ENCODE measurements at regions not wholly inside any gene's neighbourhood (a gene's known extent, or its start where the extent isn't known, plus 50 kb on each side); places are given as distances from the start of the nearest gene placed in this dataset.
"Not testable (repeated sequence)": the region's sequence is repeated elsewhere in the genome, so short reads cannot be mapped to it uniquely, and the experiment has no call there.

GRCh38 chr2:395886-396285 is 108.0 kb upstream of the ALKAL2 start:
- no peak for DNase-seq (ENCODE audit: low spot score)

DNA sequence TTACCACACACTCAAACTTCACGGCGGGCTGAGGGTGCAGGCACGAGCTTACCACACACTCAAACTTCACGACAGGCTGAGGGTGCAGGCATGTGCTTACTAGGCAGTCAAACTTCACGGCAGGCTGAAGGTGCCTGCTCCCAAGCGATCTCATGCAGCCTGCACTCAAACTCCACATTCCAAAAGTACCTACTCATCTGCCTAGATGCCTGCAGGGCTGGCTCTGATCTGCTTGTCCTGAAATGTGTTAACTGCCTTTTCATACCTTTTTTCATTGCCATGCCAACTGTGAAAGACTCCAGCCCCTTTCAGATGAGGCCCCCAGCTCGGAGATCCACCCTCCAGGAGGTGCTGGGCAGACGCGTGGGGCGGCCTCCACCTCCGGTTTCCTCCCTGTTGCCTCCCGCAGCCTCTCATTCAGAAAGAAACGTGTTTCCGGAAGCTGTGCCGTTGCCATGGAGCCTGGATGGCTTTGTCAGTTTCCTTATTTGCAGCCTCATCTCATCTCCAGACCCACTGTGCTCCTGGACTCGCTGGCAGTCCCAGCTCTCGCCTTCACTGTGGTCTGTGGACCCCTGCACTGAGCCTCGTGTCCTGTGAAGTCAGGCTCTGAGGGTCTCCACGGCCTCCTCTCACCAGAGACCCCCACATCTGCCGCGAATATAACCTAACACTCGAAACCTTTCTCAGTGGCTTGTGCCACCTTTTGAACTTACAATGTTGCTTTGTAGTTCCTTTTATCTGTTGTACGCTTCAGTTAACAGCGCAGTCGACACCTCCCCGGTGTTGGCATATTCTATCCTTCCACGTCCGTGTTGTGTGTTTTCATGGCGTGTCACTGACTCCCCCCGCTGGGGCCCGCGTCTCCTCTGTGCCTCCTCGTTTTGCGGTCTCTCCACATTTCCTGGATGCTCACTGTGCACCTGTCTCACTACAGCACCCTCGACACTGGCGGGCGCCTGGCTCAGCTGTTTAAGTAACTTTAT is 106.1 kb upstream of the ALKAL2 start:
- no peak for DNase-seq (ENCODE audit: low spot score)

DNA sequence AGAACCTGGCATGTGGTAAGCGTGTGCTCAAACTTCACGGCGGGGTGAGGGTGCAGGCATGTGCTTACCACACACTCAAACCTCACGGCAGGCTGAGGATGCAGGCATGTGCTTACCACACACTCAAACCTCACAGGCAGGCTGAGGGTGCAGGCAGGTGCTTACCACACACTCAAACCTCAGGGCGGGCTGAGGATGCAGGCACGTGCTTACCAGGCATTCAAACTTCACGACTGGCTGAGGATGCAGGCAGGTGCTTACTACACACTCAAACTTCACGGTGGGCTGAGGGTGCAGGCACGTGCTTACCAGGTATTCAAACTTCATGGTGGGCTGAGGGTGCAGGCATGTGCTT is 105.0 kb upstream of the ALKAL2 start:
- no peak for DNase-seq (ENCODE audit: low spot score)

- no peak for DNase-seq (ENCODE audit: low spot score)
Observed at GRCh38 chr2:392181-392925, 104.5 kb upstream of the ALKAL2 start.

GRCh38 chr2:391696-392095 is 103.8 kb upstream of the ALKAL2 start:
- no peak for DNase-seq (ENCODE audit: low spot score)

- no peak for DNase-seq (ENCODE audit: low spot score)
Observed at GRCh38 chr2:390959-391358, 103.1 kb upstream of the ALKAL2 start.

DNA sequence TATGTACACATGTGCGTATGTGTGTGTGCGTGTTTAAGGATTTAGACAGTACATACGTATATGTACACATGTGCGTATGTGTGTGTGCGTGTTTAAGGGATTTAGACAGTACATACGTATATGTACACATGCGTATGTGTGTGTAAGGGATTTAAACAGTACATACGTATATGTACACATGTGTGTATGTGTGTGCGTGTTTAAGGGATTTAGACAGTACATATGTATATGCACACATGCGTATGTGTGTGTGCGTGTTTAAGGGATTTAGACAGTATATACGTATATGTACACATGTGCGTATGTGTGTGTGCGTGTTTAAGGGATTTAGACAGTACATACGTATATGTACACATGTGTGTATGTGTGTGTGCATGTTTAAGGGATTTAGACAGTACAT is 102.1 kb upstream of the ALKAL2 start:
- not testable (repeated sequence) for DNase-seq (ENCODE audit: low spot score)

DNA sequence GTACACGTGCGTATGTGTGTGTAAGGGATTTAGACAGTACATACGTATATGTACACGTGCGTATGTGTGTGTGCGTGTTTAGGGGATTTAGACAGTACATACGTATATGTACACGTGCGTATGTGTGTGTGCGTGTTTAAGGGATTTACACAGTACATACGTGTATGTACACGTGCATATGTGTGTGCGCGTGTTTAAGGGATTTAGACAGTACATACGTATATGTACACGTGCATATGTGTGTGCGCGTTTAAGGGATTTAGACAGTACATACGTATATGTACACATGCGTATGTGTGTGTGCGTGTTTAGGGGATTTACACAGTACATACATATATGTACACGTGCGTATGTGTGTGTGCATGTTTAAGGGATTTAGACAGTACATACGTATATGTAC is 100.9 kb upstream of the ALKAL2 start:
- not testable (repeated sequence) for DNase-seq (ENCODE audit: low spot score)

DNA sequence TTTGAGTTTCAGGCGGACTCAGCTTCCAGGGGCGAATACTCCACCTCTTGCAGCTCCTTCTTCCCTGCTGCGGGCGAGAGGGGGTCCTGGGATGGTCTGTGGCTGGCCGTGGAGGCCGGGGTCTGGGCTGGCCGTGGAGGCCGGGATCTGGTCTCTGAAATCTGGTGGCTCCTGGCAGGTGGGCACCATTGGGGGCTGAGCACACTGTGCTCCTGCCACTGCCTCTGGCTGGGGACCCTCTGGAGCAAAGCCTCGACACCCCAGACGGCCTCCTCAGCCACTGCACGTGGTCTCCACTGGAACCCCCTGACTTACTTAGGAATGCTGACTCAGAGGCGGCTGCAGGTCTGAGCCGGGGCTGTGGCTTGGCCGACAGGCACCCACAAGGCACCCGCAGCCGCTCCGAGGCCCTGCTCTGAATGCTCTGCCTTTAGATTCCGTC is 100.1 kb upstream of the ALKAL2 start:
- DNase-seq (ENCODE audit: low spot score), result no peak

DNA sequence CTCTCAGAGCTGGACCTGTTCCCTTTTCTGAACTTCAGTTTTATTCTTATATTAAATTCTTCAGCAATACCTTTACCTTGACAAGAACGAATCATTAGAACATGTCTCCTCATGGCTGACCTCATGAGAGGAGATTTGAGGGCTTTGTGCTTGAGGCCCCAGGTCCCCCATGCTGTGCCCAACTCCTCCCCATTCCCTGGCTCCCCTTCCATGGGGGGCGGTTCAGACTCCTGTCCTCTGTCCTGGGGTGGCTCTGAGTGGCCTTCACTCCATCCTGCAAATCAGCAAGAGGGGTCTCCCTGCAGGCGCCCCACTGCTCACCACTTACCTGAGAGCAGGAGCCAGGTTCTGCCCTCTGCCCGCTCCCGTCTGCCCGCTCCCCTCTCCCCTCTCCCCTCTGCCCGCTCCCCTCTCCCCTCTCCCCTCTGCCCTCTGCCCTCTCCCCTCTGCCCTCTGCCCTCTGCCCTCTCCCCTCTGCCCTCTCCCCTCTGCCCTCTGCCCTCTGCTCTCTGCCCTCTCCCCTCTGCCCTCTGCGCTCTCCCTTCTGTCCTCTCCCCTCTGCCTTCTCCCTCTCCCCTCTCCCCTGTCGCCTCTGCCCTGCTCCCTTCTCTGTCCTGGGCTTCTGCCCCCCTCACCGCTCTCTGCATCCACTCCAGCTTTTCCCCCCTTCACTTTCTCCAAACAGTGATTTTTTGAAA is 98.7 kb upstream of the ALKAL2 start:
- DNase-seq (ENCODE audit: low spot score), result no peak

GRCh38 chr2:385785-386184 is 97.9 kb upstream of the ALKAL2 start:
- DNase-seq (ENCODE audit: low spot score), result no peak

DNA sequence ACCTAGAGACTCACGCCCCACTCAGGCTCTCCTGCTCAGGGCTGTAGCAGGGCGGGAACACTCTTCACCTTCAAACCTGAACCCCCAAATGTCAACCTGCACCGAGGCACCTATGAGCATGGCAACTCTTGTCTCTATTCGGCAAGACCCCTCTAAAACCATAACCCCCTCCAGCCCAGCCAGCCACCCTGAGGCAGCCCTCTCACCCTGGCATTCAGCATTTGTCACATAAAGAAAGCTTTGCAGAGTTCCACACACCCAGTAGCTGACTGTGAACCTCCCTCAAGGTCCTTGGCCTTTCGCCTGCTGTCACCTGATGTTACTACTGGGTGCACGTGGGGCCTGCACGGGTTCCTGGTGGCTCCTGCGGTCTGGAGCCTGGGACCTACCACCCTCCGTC is 97.2 kb upstream of the ALKAL2 start:
- no peak for DNase-seq (ENCODE audit: low spot score)

DNA sequence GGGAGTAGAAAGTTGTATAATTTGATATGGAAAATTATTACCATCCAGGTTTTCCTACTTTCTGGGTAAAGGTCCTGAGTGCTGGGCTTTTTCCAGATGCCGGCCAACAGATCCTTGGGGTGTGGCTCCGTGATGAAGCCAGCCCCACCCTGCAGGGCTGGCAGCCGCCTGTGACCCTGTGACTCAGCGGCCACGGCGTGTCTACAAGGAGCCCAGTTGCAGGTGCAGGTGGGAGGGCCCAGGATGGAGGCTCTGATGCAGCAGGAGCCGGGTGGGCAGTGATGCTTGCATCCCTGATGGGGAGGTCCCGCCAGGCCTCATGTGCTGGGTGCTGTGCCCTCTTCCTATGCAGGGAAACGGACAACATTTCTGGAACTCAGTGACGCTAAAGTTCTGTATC is 96.0 kb upstream of the ALKAL2 start:
- DNase-seq (ENCODE audit: low spot score), result no peak

- no peak for DNase-seq (ENCODE audit: low spot score)
Observed at GRCh38 chr2:383178-383577, 95.3 kb upstream of the ALKAL2 start.

DNA sequence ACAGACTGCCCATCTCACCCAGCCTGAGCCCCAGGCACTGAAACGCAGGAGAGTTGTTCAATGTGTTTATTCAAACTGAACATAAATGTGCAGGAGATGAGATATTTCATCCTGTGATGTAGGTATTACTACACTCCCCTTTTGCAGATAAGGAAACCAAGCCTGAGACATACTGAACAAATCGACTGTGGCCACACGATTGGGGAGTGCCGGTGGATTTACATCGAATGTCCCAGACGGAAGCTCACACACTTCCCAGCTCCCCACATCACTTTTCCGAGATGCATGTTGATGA is 94.8 kb upstream of the ALKAL2 start:
- no peak for DNase-seq (ENCODE audit: low spot score)

DNA sequence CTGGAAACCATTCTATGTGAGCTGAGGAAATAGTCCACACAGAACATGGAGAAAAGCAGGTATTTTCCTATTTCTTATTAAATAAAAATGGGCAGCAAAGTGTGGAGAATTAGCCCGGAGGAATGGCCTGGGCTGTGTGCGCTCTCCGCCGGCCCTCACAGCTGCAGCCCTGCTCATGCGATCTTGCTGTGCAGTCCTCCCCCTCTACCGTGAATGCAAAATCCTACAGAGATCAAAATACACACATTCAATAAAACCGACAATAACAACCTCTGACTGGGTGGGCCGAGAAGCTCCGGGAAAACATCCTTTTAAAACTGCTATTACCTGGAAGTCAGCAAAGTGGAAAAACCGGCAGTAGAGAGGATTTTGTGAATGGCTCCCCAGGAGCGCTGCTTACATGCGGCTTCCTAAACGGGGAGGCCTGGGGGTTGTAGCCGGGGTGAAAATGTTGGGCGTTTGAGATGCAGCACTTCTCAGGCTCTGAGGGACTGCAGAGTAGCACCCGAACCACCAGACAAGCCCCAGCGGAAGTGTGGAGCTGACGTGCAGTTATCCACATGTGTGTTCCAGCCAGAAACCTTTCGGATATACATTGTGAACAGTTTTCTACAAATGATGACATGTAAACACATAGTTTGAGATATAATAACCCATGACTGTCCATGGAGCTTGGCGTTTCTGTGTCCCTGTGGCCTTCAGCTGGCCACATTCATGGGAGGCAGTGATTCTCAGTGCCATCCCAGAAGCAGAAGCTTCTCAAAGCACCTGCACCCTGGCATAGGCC is 94.2 kb upstream of the ALKAL2 start:
- no peak for DNase-seq (ENCODE audit: low spot score)

GRCh38 chr2:381181-381580 is 93.3 kb upstream of the ALKAL2 start:
- no peak for DNase-seq (ENCODE audit: low spot score)

GRCh38 chr2:380772-381171 is 92.9 kb upstream of the ALKAL2 start:
- no peak for DNase-seq (ENCODE audit: low spot score)

- no peak for DNase-seq (ENCODE audit: low spot score)
Observed at GRCh38 chr2:380221-380620, 92.3 kb upstream of the ALKAL2 start.

GRCh38 chr2:379778-380177 is 91.9 kb upstream of the ALKAL2 start:
- no peak for DNase-seq (ENCODE audit: low spot score)

DNA sequence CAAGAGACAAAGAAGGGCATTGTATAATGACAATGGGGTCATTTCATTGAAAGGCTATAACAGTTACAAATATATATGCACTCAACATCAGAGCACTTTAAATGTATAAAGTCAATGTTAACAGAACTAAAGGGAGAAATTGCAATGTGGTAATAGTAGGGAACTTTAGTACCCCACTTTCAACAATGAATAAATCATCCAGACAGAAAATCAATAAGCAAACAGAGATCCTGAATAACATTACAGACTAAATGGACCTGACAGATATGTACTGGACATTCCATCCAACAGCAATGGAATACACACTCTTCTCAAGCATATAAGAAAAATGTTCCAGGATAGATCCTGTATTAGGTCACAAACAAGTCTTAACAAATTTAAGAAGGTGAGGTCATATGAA is 90.5 kb upstream of the ALKAL2 start:
- no peak for DNase-seq (ENCODE audit: low spot score)

GRCh38 chr2:377414-377813 is 89.5 kb upstream of the ALKAL2 start:
- DNase-seq (ENCODE audit: low spot score), result no peak
